B cell (primary cell): ENCODE measurements at regions not wholly inside any gene's neighbourhood (a gene's known extent, or its start where the extent isn't known, plus 50 kb on each side); places are given as distances from the start of the nearest gene placed in this dataset.

Experiments
- EZH2 ChIP-seq: IDR thresholded peaks from 2 replicates; pipeline ENCODE4 v1.6.1; 2012; ENCODE audit warnings: borderline replicate concordance, low read depth, mild to moderate bottlenecking, moderate library complexity, low read length; ENCODE audit not compliant: insufficient read depth, poor library complexity, severe bottlenecking
- TF ChIP-seq, protein P1 (sequence below): fragments of 200-600 bp; IDR thresholded peaks from one replicate; pipeline ENCODE4 v1.8.0; 2022; ENCODE audit warnings: antibody characterized with exemption, mild to moderate bottlenecking

DNA sequence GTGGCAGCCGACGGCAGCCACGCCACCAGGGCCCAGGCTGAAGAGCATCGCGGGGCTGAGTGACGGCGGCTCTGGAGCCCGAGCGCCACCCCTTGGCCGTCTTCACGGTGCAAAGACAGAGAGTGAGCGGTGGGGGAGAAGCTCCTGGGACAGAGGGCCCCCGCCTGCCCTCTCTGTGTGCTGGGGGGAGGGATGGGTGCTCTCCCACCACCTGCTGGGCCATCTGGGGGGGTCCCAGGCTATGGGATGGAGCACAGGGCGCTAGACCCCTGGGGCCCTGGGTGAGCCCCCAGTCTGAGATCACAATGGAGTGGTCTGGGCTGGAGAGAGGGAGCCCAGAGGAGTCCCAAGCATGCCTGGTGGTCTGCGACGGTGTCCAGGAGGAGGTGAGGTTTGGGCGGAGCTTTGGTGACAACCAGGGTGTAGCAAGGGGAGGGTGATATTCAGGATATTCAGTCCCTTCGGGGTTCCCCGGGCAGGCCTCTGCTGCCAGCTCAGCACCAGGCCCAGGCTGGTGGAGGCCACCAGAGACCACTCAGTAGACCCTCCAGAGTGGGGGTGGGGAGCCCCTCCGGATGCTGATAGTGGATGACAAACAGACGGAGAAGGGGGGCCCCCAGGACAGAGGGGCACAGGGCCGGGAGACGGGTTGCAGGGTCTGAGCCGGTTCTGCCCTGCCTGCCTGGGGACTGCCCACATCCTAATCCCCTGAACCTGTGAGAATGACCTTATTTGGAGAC lies 78.1 kb upstream of the PRR5 start:
- TF ChIP-seq, protein P1, sequence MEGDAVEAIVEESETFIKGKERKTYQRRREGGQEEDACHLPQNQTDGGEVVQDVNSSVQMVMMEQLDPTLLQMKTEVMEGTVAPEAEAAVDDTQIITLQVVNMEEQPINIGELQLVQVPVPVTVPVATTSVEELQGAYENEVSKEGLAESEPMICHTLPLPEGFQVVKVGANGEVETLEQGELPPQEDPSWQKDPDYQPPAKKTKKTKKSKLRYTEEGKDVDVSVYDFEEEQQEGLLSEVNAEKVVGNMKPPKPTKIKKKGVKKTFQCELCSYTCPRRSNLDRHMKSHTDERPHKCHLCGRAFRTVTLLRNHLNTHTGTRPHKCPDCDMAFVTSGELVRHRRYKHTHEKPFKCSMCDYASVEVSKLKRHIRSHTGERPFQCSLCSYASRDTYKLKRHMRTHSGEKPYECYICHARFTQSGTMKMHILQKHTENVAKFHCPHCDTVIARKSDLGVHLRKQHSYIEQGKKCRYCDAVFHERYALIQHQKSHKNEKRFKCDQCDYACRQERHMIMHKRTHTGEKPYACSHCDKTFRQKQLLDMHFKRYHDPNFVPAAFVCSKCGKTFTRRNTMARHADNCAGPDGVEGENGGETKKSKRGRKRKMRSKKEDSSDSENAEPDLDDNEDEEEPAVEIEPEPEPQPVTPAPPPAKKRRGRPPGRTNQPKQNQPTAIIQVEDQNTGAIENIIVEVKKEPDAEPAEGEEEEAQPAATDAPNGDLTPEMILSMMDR, result no peak
- TF ChIP-seq EZH2, result no peak
